ENCODE measurements at regions not wholly inside any gene's neighbourhood (a gene's known extent, or its start where the extent isn't known, plus 50 kb on each side); places are given as distances from the start of the nearest gene placed in this dataset.

DNA sequence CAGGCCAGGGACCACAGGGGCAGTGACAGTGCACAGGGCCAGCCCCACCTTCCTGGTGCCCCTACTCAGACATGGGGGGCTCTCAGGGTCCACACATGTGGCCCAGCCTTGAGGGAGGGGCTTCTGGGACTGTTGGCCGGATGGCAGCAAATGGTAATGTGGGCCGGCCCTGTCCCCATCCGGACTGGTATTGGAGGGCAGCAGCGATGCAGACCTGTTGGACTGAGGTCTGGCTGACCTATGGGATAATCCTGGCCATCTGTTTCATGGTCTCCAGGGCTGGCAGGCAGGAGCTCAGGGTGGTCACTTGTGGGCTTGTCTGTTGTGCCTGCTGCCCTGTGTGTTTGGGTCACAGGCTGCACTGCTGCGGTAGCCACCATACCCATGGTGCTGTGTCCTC is 387.5 kb downstream of the TMEM121 start:
- TF ChIP-seq CTCF (IDR thresholded peaks at IDR 0.05) (no peak), POLR2A (IDR thresholded peaks at IDR 0.05) (no peak)
